ENCODE measurements at regions not wholly inside any gene's neighbourhood (a gene's known extent, or its start where the extent isn't known, plus 50 kb on each side); places are given as distances from the start of the nearest gene placed in this dataset.

- TF ChIP-seq POLR2AphosphoS5 (IDR thresholded peaks at IDR 0.05; ENCODE audit: borderline replicate concordance, low read depth, low read length) = no peak
- no peak for TF ChIP-seq EZH2 (IDR thresholded peaks at IDR 0.05)
Measured at GRCh38 chr4:17153572-17153971, 255.1 kb upstream of the LDB2 start.

Data from SK-N-MC (cell line).